IMR-90 (cell line): ENCODE measurements at regions not wholly inside any gene's neighbourhood (a gene's known extent, or its start where the extent isn't known, plus 50 kb on each side); places are given as distances from the start of the nearest gene placed in this dataset.

ENCODE experiments used
- ATAC-seq: fragments of 200-7000 bp; cut with Tn5 transposase; 2 replicates; pipeline ENCODE4 v1.9.1; 2020; ENCODE audit warnings: low read depth, mild to moderate bottlenecking, moderate library complexity
- BruUV-seq: library from RNA; stranded (reverse); fragments of 400-500 nt; replicated peaks from 2 replicates; lab custom pipeline; 2021; lab: Mats Ljungman, UMichigan
- CTCF ChIA-PET: fragments of 300-600 bp; formaldehyde crosslinking; extraction: SDS; loops from one replicate; lab custom pipeline; 2021; ENCODE audit warnings: antibody characterized with exemption; lab: Yijun Ruan, JAX
- POLR2A ChIA-PET: fragments of 300-600 bp; sonication (Branson Sonifier 250); formaldehyde crosslinking; loops from one replicate; lab custom pipeline; 2022; ENCODE audit warnings: antibody characterized with exemption; ENCODE audit not compliant: unreplicated experiment; lab: Charles Lee
- DNase-seq: peaks from one replicate; pipeline ENCODE4 v3.0.0; 2013
- H2AFZ ChIP-seq: replicated peaks from 2 replicates; pipeline ENCODE3; 2013; ENCODE audit warnings: low read length, mild to moderate bottlenecking; ENCODE audit not compliant: poor library complexity
- H2AK5ac ChIP-seq: 2 replicates; pipeline ENCODE4 v1.6.1; 2013; ENCODE audit warnings: low read depth, low read length, inconsistent platforms
- H2AK9ac ChIP-seq: replicated peaks from 2 replicates; pipeline ENCODE3; 2013; ENCODE audit warnings: mild to moderate bottlenecking, low read depth, low read length, moderate library complexity; ENCODE audit not compliant: poor library complexity
- H2BK120ac ChIP-seq: 2 replicates; pipeline ENCODE4 v1.6.1; 2013; ENCODE audit warnings: low read depth, low read length, inconsistent platforms
- H2BK15ac ChIP-seq: 3 replicates; pipeline ENCODE4 v1.6.1; 2013; ENCODE audit warnings: low read depth, low read length, inconsistent platforms
- H2BK20ac ChIP-seq: 2 replicates; pipeline ENCODE4 v1.6.1; 2013; ENCODE audit warnings: low read depth, mild to moderate bottlenecking, inconsistent platforms, low read length, moderate library complexity
- H2BK5ac ChIP-seq: 2 replicates; pipeline ENCODE4 v1.6.1; 2013; ENCODE audit warnings: mild to moderate bottlenecking, low read depth, low read length, inconsistent platforms; ENCODE audit not compliant: poor library complexity, severe bottlenecking
- H3K14ac ChIP-seq: replicated peaks from 2 replicates; pipeline ENCODE4 v1.6.1; 2013; ENCODE audit warnings: low read depth, low read length, inconsistent platforms
- H3K18ac ChIP-seq: 2 replicates; pipeline ENCODE4 v1.6.1; 2013; ENCODE audit warnings: low read depth, low read length, control low read depth
- H3K23ac ChIP-seq: 2 replicates; pipeline ENCODE4 v1.6.1; 2013; ENCODE audit warnings: low read depth, low read length, inconsistent platforms
- H3K27ac ChIP-seq: 2 replicates; pipeline ENCODE4 v1.5.1; 2013; ENCODE audit warnings: mild to moderate bottlenecking, control low read depth, low read length; ENCODE audit not compliant: insufficient read depth
- H3K27me3 ChIP-seq: 2 replicates; pipeline ENCODE4 v1.6.1; 2013; ENCODE audit warnings: low read length; ENCODE audit not compliant: control insufficient read depth, insufficient read depth
- H3K36me3 ChIP-seq: 2 replicates; pipeline ENCODE4 v1.6.1; 2013; ENCODE audit warnings: low read length, mixed read lengths; ENCODE audit not compliant: control insufficient read depth, insufficient read depth
- H3K4ac ChIP-seq: 2 replicates; pipeline ENCODE4 v1.6.1; 2013; ENCODE audit warnings: low read depth, low read length, inconsistent platforms
- H3K4me1 ChIP-seq: 2 replicates; pipeline ENCODE4 v1.6.1; 2013; ENCODE audit warnings: low read length, mixed read lengths; ENCODE audit not compliant: control insufficient read depth, insufficient read depth
- H3K4me2 ChIP-seq: 2 replicates; pipeline ENCODE4 v1.6.1; 2013; ENCODE audit warnings: low read depth, mild to moderate bottlenecking, control low read depth, low read length, moderate library complexity
- H3K4me3 ChIP-seq: 2 replicates; pipeline ENCODE4 v1.5.1; 2013; ENCODE audit warnings: low read depth, mild to moderate bottlenecking, control low read depth, low read length, moderate library complexity; ENCODE audit not compliant: insufficient read depth
- H3K56ac ChIP-seq: 2 replicates; pipeline ENCODE4 v1.6.1; 2013; ENCODE audit warnings: low read length, inconsistent platforms; ENCODE audit not compliant: insufficient read depth; ENCODE audit errors: extremely low read depth
- H3K79me1 ChIP-seq, 2 experiments: 2 replicates each; pipeline ENCODE4 v1.6.1; 2013; ENCODE audit warnings: low read length in 2 of 2, inconsistent platforms in 1 of 2, low read depth in 1 of 2
- H3K9ac ChIP-seq: 2 replicates; pipeline ENCODE4 v1.6.1; 2013; ENCODE audit warnings: low read depth, low read length, control low read depth
- H3K9me1 ChIP-seq: 2 replicates; pipeline ENCODE4 v1.6.1; 2013; ENCODE audit warnings: low read length, inconsistent platforms; ENCODE audit not compliant: insufficient read depth
- H3K9me3 ChIP-seq: 2 replicates; pipeline ENCODE4 v1.6.1; 2013; ENCODE audit warnings: low read length; ENCODE audit not compliant: control insufficient read depth, insufficient read depth
- H4K20me1 ChIP-seq: 2 replicates; pipeline ENCODE4 v1.6.1; 2013; ENCODE audit warnings: low read length, inconsistent platforms; ENCODE audit not compliant: insufficient read depth
- H4K5ac ChIP-seq: 2 replicates; pipeline ENCODE4 v1.6.1; 2013; ENCODE audit warnings: mild to moderate bottlenecking, low read depth, low read length, control low read depth
- H4K8ac ChIP-seq, 2 experiments: 2 replicates each; pipeline ENCODE4 v1.6.1; 2013; ENCODE audit warnings: low read depth in 2 of 2, low read length in 2 of 2, control low read depth in 1 of 2, inconsistent platforms in 1 of 2
- H4K91ac ChIP-seq: 2 replicates; pipeline ENCODE4 v1.6.1; 2013; ENCODE audit warnings: low read depth, low read length, inconsistent platforms; ENCODE audit not compliant: insufficient read depth
- BHLHE40 ChIP-seq: fragments of 150-350 bp; IDR thresholded peaks from 2 replicates; pipeline ENCODE4 v1.6.1; 2016; ENCODE audit warnings: mild to moderate bottlenecking, low read depth, low read length
- CEBPB ChIP-seq: IDR thresholded peaks from 2 replicates; pipeline ENCODE4 v1.6.1; 2012; ENCODE audit warnings: low read depth, low read length, improper control_type of control experiment
- CHD1 ChIP-seq: IDR thresholded peaks from 2 replicates; pipeline ENCODE4 v1.6.1; 2012; ENCODE audit warnings: low read depth, low read length, improper control_type of control experiment
- CTCF ChIP-seq: conservative IDR thresholded peaks from 2 replicates; pipeline ENCODE4 v1.5.1; 2012; ENCODE audit warnings: mild to moderate bottlenecking, low read depth, low read length, improper control_type of control experiment
- ELK1 ChIP-seq: fragments of 150-350 bp; IDR thresholded peaks from 2 replicates; pipeline ENCODE4 v1.6.1; 2016; ENCODE audit warnings: low read depth, mild to moderate bottlenecking, low read length, moderate library complexity, borderline replicate concordance
- FOS ChIP-seq: fragments of 150-350 bp; IDR thresholded peaks from 2 replicates; pipeline ENCODE4 v1.6.1; 2016; ENCODE audit warnings: low read depth, low read length
- MAFK ChIP-seq: IDR thresholded peaks from 2 replicates; pipeline ENCODE4 v1.6.1; 2012; ENCODE audit warnings: low read depth, low read length, improper control_type of control experiment
- MAZ ChIP-seq: IDR thresholded peaks from 2 replicates; pipeline ENCODE4 v1.6.1; 2012; ENCODE audit warnings: low read depth, mild to moderate bottlenecking, low read length, improper control_type of control experiment, moderate library complexity, borderline replicate concordance
- MXI1 ChIP-seq: IDR thresholded peaks from 2 replicates; pipeline ENCODE4 v1.6.1; 2012; ENCODE audit warnings: low read depth, mild to moderate bottlenecking, low read length, moderate library complexity, borderline replicate concordance
- NFE2L2 ChIP-seq: fragments of 150-350 bp; IDR thresholded peaks from 2 replicates; pipeline ENCODE4 v1.6.1; 2016; ENCODE audit warnings: low read depth, mild to moderate bottlenecking, low read length
- POLR2A ChIP-seq: IDR thresholded peaks from 2 replicates; pipeline ENCODE4 v1.6.1; 2012; ENCODE audit warnings: mild to moderate bottlenecking, low read depth, low read length
- RAD21 ChIP-seq: IDR thresholded peaks from 2 replicates; pipeline ENCODE4 v1.6.1; 2012; ENCODE audit warnings: low read length, improper control_type of control experiment
- RCOR1 ChIP-seq: IDR thresholded peaks from 2 replicates; pipeline ENCODE4 v1.6.1; 2012; ENCODE audit warnings: mild to moderate bottlenecking, low read length, improper control_type of control experiment; ENCODE audit not compliant: insufficient replicate concordance
- RFX5 ChIP-seq: IDR thresholded peaks from 2 replicates; pipeline ENCODE4 v1.8.0; 2012; ENCODE audit warnings: low read depth, mild to moderate bottlenecking, low read length, moderate library complexity
- SMC3 ChIP-seq: fragments of 150-350 bp; IDR thresholded peaks from 2 replicates; pipeline ENCODE4 v1.6.1; 2016; ENCODE audit warnings: low read depth, mild to moderate bottlenecking, antibody characterized with exemption, low read length, moderate library complexity
- USF2 ChIP-seq: fragments of 150-350 bp; IDR thresholded peaks from 2 replicates; pipeline ENCODE4 v1.6.1; 2017; ENCODE audit warnings: mild to moderate bottlenecking, antibody characterized with exemption, low read length, low read depth
- WGBS, 2 experiments: methylation state at CpG; one replicate each; pipeline versions ENCODE4 v1.1.5 to v1.1.7; 2013; ENCODE audit warnings: missing lambda C conversion rate in 2 of 2; ENCODE audit not compliant: insufficient read length in 1 of 2; ENCODE audit errors: extremely low coverage in 2 of 2; 5-methylcytosine and 5-hydroxymethylcytosine counted together
- dilution Hi-C: fragments of 300-500 bp; cut with HindIII; formaldehyde crosslinking; loops from one replicate; pipeline ENCODE4 v1.14.3; 2018; ENCODE audit warnings: low sequenced_read_pairs; ENCODE audit not compliant: unreplicated experiment
- in situ Hi-C: fragments of 300-500 bp; cut with MboI; formaldehyde crosslinking; loops from 3 replicates; pipeline ENCODE4 v1.14.3; 2019; ENCODE audit warnings: low sequenced_read_pairs, inconsistent platforms, mixed read lengths
- intact Hi-C: fragments of 100-400 bp; cut with micrococcal nuclease; formaldehyde crosslinking; loops from 2 replicates; pipeline ENCODE4 v1.10.0; 2022

- Histone ChIP-seq H3K4ac (no peak overlapping the region), H3K18ac (no peak overlapping the region), H3K14ac (no peak overlapping the region), H2BK20ac (no peak overlapping the region), H3K9me1 (no peaks in the 10 kb centered on the region), H3K36me3 (no peaks in the 10 kb centered on the region), H3K23ac (no peak overlapping the region), H3K4me1 (peaks cover 2% of the 10 kb centered on the region; the same call in 1 of the 2 replicates), H4K5ac (no peak overlapping the region), H3K9ac (no peak overlapping the region), H2AK9ac (no peak overlapping the region), H4K91ac (no peak overlapping the region), H3K4me2 (no peak overlapping the region), H3K56ac (no peak overlapping the region), H2AFZ (no peak overlapping the region), H4K8ac (no peak overlapping the region), H2BK15ac (no peak overlapping the region), H4K20me1 (no peaks in the 10 kb centered on the region), H3K27ac (no peak overlapping the region), H2BK120ac (no peak overlapping the region), H3K4me3 (no peak overlapping the region), H2BK5ac (no peak overlapping the region), H3K9me3 (no peaks in the 10 kb centered on the region), H3K79me1 (no peaks in the 10 kb centered on the region), H2AK5ac (no peak overlapping the region), H3K27me3 (no peaks in the 10 kb centered on the region)
- TF ChIP-seq MXI1 (no peak), RFX5 (no peak), CTCF (no peak), MAZ (no peak), RCOR1 (no peak), NFE2L2 (no peak), POLR2A (no peak), CEBPB (no peak), USF2 (no peak), SMC3 (no peak), MAFK (no peak), RAD21 (no peak), ELK1 (no peak), FOS (no peak), CHD1 (no peak), BHLHE40 (no peak)
- ChIA-PET POLR2A (no interaction called here), CTCF (no interaction called here)
- dilution Hi-C loops = no loop called here
- in situ Hi-C loops = no loop called here
- intact Hi-C loops = no loop called here
- no peak for DNase-seq
- ATAC-seq = no peak
- no CpG with 5 or more reads among the region's 5 CpGs for WGBS, 2 experiments
- BruUV-seq = no TSS peak
Observed at GRCh38 chr18:28288784-28289183, 111.9 kb upstream of the CDH2 start.
